ENCODE measurements at regions not wholly inside any gene's neighbourhood (a gene's known extent, or its start where the extent isn't known, plus 50 kb on each side); places are given as distances from the start of the nearest gene placed in this dataset.

GRCh38 chr17:77456951-77457548 lies 316.3 kb downstream of the SEC14L1 start:
- TF ChIP-seq CTCF (IDR thresholded peaks at IDR 0.05; ENCODE audit: control extremely low read depth, extremely low read depth, low read depth, missing control alignments), result peak; percentile 20
- ChIA-PET CTCF (interaction anchor here (1.4 to 2.5 kb wide), 3 partner anchors 13 to 126 kb away, joined by 4 to 17 read pairs (median 12); no protein-coding TSS in a partner anchor), POLR2A (no interaction called here)
- DNase-seq (ENCODE audit: extremely low spot score), result no peak

- CTCF ChIA-PET, result interaction anchor here (1.3 to 2.5 kb wide), 4 partner anchors 7 to 126 kb away, joined by 3 to 17 read pairs (median 8); no protein-coding TSS in a partner anchor
- POLR2A ChIA-PET, result interaction anchor here (0.5 to 1.0 kb wide), 2 partner anchors 8 to 1029 kb away, joined by 3 to 8 read pairs; no protein-coding TSS in a partner anchor
- no peak for TF ChIP-seq CTCF (IDR thresholded peaks at IDR 0.05; ENCODE audit: control extremely low read depth, extremely low read depth, low read depth, missing control alignments)
- no peak for DNase-seq (ENCODE audit: extremely low spot score)
Observed at GRCh38 chr17:77457572-77458201, 316.9 kb downstream of the SEC14L1 start.

- POLR2A ChIA-PET, result interaction anchor here (0.5 to 1.0 kb wide), 2 partner anchors 8 to 1029 kb away, joined by 3 to 8 read pairs; no protein-coding TSS in a partner anchor
- DNase-seq (ENCODE audit: extremely low spot score), result no peak
- peak; percentile 3 for TF ChIP-seq CTCF (IDR thresholded peaks at IDR 0.05; ENCODE audit: control extremely low read depth, extremely low read depth, low read depth, missing control alignments)
- CTCF ChIA-PET, result interaction anchor here (0.8 to 2.5 kb wide), 5 partner anchors 8 to 127 kb away, joined by 3 to 17 read pairs (median 3); no protein-coding TSS in a partner anchor
Observed at GRCh38 chr17:77458202-77459017, 317.6 kb downstream of the SEC14L1 start.

- no peak for DNase-seq (ENCODE audit: extremely low spot score)
- POLR2A ChIA-PET, result interaction anchor here (0.7 to 1.4 kb wide), 5 partner anchors 9 to 15 kb away, joined by 3 to 10 read pairs (median 4); no protein-coding TSS in a partner anchor
- no peak for TF ChIP-seq CTCF (IDR thresholded peaks at IDR 0.05; ENCODE audit: control extremely low read depth, extremely low read depth, low read depth, missing control alignments)
- CTCF ChIA-PET, result interaction anchor here (0.8 to 2.5 kb wide), 11 partner anchors 9 to 128 kb away, joined by 3 to 17 read pairs (median 6); no protein-coding TSS in a partner anchor
Observed at GRCh38 chr17:77459018-77459755, 318.4 kb downstream of the SEC14L1 start.

GRCh38 chr17:77460514-77461046 lies 319.8 kb downstream of the SEC14L1 start:
- POLR2A ChIA-PET, result interaction anchor here (0.6 to 1.4 kb wide), 6 partner anchors 9 to 209 kb away, joined by 3 to 10 read pairs (median 4); no protein-coding TSS in a partner anchor
- no peak for DNase-seq (ENCODE audit: extremely low spot score)
- no peak for TF ChIP-seq CTCF (IDR thresholded peaks at IDR 0.05; ENCODE audit: control extremely low read depth, extremely low read depth, low read depth, missing control alignments)
- CTCF ChIA-PET, result interaction anchor here (0.8 to 1.8 kb wide), 9 partner anchors 12 to 138 kb away, joined by 3 to 9 read pairs (median 5); no protein-coding TSS in a partner anchor
